Esophagus squamous epithelium (tissue), 4 donors: ENCODE measurements at regions not wholly inside any gene's neighbourhood (a gene's known extent, or its start where the extent isn't known, plus 50 kb on each side); places are given as distances from the start of the nearest gene placed in this dataset.

Experiments used
- CTCF ChIP-seq, 6 experiments: fragments of 450-650 bp in 4 of 6; fragments of 200-600 bp in 2 of 6; sonication (generic) in 2 of 6; IDR thresholded peaks; one replicate each; pipeline ENCODE4 v1.5.1; 2016 to 2019; ENCODE audit warnings: antibody characterized with exemption in 6 of 6, mild to moderate bottlenecking in 4 of 6, moderate library complexity in 4 of 6
- POLR2A ChIP-seq, 4 donors: fragments of 450-650 bp; IDR thresholded peaks; one replicate each; pipeline ENCODE4 v1.6.1; 2017; ENCODE audit warnings: antibody characterized with exemption in 4 of 4, mild to moderate bottlenecking in 4 of 4, moderate library complexity in 3 of 4

DNA sequence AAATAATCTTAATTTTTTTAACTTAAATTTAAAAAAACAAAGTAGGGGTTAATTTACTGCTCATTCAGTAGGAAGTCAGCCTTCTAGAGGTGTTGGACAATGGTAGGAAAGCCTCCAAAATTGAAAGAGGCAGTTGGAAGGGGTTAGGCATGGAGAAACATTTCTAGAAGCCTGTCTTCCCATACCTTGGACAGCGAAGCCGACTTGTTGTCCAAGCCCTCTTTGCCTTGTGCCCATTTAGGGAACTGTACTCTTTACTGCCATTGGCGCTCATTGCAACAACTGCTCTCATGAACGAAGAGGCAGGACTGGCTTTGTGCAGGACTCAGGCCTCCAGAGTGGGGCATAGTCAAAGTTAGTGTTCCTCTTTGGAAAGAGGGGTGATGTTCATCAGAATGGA lies 333.3 kb downstream of the HRH4 start:
- TF ChIP-seq CTCF (IDR thresholded peaks at IDR 0.05) = no peak
- no peak for TF ChIP-seq POLR2A (IDR thresholded peaks at IDR 0.05)
